ENCODE measurements at regions not wholly inside any gene's neighbourhood (a gene's known extent, or its start where the extent isn't known, plus 50 kb on each side); places are given as distances from the start of the nearest gene placed in this dataset.

GRCh38 chr5:3266861-3267260 lies 328.8 kb upstream of the IRX1 start:
- TF ChIP-seq, protein P1, sequence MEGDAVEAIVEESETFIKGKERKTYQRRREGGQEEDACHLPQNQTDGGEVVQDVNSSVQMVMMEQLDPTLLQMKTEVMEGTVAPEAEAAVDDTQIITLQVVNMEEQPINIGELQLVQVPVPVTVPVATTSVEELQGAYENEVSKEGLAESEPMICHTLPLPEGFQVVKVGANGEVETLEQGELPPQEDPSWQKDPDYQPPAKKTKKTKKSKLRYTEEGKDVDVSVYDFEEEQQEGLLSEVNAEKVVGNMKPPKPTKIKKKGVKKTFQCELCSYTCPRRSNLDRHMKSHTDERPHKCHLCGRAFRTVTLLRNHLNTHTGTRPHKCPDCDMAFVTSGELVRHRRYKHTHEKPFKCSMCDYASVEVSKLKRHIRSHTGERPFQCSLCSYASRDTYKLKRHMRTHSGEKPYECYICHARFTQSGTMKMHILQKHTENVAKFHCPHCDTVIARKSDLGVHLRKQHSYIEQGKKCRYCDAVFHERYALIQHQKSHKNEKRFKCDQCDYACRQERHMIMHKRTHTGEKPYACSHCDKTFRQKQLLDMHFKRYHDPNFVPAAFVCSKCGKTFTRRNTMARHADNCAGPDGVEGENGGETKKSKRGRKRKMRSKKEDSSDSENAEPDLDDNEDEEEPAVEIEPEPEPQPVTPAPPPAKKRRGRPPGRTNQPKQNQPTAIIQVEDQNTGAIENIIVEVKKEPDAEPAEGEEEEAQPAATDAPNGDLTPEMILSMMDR (IDR thresholded peaks at IDR 0.05), result no peak
- TF ChIP-seq EP300 (IDR thresholded peaks at IDR 0.05) (no peak), POLR2A (IDR thresholded peaks at IDR 0.05) (no peak), POLR2AphosphoS5 (IDR thresholded peaks at IDR 0.05) (no peak)

Data from sigmoid colon (tissue), 4 donors.